ENCODE measurements at regions not wholly inside any gene's neighbourhood (a gene's known extent, or its start where the extent isn't known, plus 50 kb on each side); places are given as distances from the start of the nearest gene placed in this dataset.

- TF ChIP-seq EZH2 (IDR thresholded peaks at IDR 0.05; ENCODE audit: low read length) (no peak), CTCF (optimal IDR thresholded peaks at IDR 0.05 in 1 of 3, IDR thresholded peaks at IDR 0.05 in 1 of 3, conservative IDR thresholded peaks at IDR 0.05 in 1 of 3; ENCODE audit: extremely low read depth in 1 of 3, insufficient read depth in 2 of 3, low read length in 3 of 3) (no peak)
Measured at GRCh38 chr18:8997634-8998033, 104.9 kb upstream of the NDUFV2 start.
